Endothelial cell of umbilical vein (primary cell): ENCODE measurements at regions not wholly inside any gene's neighbourhood (a gene's known extent, or its start where the extent isn't known, plus 50 kb on each side); places are given as distances from the start of the nearest gene placed in this dataset.

ENCODE experiments used
- CTCF ChIP-seq, 2 donors: IDR thresholded peaks; 1 replicate in 1 of 2; 2 replicates in 1 of 2; pipeline ENCODE4 v1.5.1; 2011; ENCODE audit warnings: low read length in 2 of 2, mild to moderate bottlenecking in 2 of 2, moderate library complexity in 2 of 2, control low read depth in 1 of 2, inconsistent platforms in 1 of 2, low read depth in 1 of 2; ENCODE audit not compliant: insufficient read depth in 1 of 2; ENCODE audit errors: extremely low read depth in 1 of 2
- EZH2 ChIP-seq: IDR thresholded peaks from 2 replicates; pipeline ENCODE4 v1.6.1; 2012; ENCODE audit warnings: borderline replicate concordance, low read depth, mild to moderate bottlenecking, moderate library complexity, low read length, inconsistent platforms; ENCODE audit not compliant: severe bottlenecking
- FOS ChIP-seq: IDR thresholded peaks from 2 replicates; pipeline ENCODE4 v1.6.1; 2011; ENCODE audit warnings: mild to moderate bottlenecking, low read length, moderate library complexity, borderline replicate concordance; ENCODE audit not compliant: insufficient read depth
- GATA2 ChIP-seq: IDR thresholded peaks from 2 replicates; pipeline ENCODE4 v1.7.0; 2011; ENCODE audit warnings: low read depth, mild to moderate bottlenecking, moderate library complexity, mixed read lengths, low read length; ENCODE audit not compliant: insufficient read length, insufficient read depth
- JUN ChIP-seq: IDR thresholded peaks from 2 replicates; pipeline ENCODE4 v1.6.1; 2011; ENCODE audit warnings: borderline replicate concordance, low read depth; ENCODE audit not compliant: insufficient read length, insufficient read depth
- MYC ChIP-seq: IDR thresholded peaks from one replicate; pipeline ENCODE4 v1.6.1; 2011; ENCODE audit warnings: mild to moderate bottlenecking, low read depth, low read length
- POLR2A ChIP-seq: IDR thresholded peaks from 2 replicates; pipeline ENCODE4 v1.6.1; 2012; ENCODE audit warnings: low read depth, mild to moderate bottlenecking, control low read depth, low read length
- POLR2AphosphoS5 ChIP-seq: IDR thresholded peaks from 2 replicates; pipeline ENCODE4 v1.6.1; 2012; ENCODE audit warnings: low read depth, mild to moderate bottlenecking, control low read depth, low read length, moderate library complexity; ENCODE audit not compliant: insufficient read depth
- TF ChIP-seq, protein P1 (sequence below): IDR thresholded peaks from 2 replicates; pipeline ENCODE4 v1.6.1; 2011; ENCODE audit not compliant: insufficient read depth, insufficient read length

DNA sequence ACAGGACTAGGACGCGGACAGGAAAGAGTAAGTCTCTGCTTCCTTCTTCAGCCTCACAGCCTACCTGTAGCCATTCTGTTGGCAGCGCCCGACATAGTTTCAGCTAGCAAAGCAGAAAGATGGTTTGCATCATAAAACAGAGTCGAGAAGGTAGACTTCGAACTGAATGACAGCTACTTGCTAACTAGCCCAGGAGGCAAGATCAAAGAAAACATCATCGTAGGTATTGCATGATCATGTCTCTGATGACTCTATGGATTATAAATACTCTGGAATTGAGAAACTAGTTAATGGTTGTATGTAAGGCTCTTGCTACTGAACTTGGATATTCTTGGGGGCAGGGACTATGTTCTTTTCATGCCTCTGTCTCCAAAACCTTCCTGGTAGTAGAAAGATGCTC is 333.1 kb upstream of the KLF3 start:
- TF ChIP-seq CTCF (IDR thresholded peaks at IDR 0.05; ENCODE audit: extremely low read depth in 1 of 2, insufficient read depth in 1 of 2, low read depth in 1 of 2, low read length in 2 of 2) (no peak), POLR2A (no peak), EZH2 (no peak), POLR2AphosphoS5 (no peak), FOS (no peak), MYC (no peak), JUN (no peak), GATA2 (no peak)
- TF ChIP-seq, protein P1, sequence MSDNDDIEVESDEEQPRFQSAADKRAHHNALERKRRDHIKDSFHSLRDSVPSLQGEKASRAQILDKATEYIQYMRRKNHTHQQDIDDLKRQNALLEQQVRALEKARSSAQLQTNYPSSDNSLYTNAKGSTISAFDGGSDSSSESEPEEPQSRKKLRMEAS = no peak
